GM18907 (cell line): ENCODE measurements at regions not wholly inside any gene's neighbourhood (a gene's known extent, or its start where the extent isn't known, plus 50 kb on each side); places are given as distances from the start of the nearest gene placed in this dataset.

Experiments used
- ATAC-seq: cut with Tn5 transposase; IDR thresholded peaks from one replicate; pipeline ENCODE4 v1.9.1; 2021; ENCODE audit warnings: mild to moderate bottlenecking, moderate library complexity; ENCODE audit not compliant: unreplicated experiment

- ATAC-seq, result no peak
These were observed 730.0 kb upstream of the IGFBP3 start for GRCh38 chr7:46651070-46651469.

DNA sequence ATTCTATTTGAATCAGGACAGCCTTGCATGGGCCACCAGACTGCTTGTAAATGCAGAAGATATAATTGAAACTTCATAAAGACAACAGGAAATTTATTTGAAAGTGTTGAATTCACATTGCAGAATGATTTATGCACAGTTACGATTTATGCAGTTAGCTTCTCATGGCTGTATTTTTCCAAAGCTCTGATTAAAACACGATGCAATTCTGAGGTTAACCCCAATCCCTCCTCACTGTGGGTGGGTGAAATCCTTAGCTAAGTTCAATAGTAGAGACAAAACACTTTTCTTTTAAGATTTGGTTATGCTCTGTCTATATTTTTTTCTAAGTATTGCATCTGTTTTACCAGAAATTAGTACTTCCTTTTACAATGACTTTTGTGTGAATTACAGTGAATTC is 728.8 kb upstream of the IGFBP3 start:
- no peak for ATAC-seq

GRCh38 chr7:46637793-46638735 is 717.0 kb upstream of the IGFBP3 start:
- ATAC-seq, result no peak

- no peak for ATAC-seq
These were observed 715.0 kb upstream of the IGFBP3 start for GRCh38 chr7:46636022-46636421.

- ATAC-seq, result no peak
These were observed 712.7 kb upstream of the IGFBP3 start for GRCh38 chr7:46633630-46634240.

- ATAC-seq, result no peak
These were observed 712.1 kb upstream of the IGFBP3 start for GRCh38 chr7:46633200-46633599.

DNA sequence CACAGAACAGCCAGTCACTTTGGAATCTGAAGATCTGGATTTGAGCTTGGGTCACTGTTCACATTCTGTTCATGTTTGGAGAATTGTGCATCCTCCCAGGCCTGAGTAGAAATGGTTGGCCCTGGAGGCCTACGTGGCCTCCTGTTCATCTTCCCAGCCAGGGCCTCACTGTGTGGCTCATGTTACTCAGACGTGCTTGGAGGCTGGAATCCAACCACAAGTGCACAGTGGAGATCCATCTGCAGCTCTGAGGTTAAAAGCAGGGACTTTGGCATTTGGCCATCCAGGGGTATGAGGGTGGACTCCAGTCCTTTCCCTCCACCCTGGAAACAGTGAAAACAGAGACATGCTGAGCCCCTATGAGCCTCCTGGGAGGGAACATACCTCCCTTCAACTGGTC is 709.0 kb upstream of the IGFBP3 start:
- ATAC-seq, result no peak

GRCh38 chr7:46628389-46628788 is 707.3 kb upstream of the IGFBP3 start:
- no peak for ATAC-seq

DNA sequence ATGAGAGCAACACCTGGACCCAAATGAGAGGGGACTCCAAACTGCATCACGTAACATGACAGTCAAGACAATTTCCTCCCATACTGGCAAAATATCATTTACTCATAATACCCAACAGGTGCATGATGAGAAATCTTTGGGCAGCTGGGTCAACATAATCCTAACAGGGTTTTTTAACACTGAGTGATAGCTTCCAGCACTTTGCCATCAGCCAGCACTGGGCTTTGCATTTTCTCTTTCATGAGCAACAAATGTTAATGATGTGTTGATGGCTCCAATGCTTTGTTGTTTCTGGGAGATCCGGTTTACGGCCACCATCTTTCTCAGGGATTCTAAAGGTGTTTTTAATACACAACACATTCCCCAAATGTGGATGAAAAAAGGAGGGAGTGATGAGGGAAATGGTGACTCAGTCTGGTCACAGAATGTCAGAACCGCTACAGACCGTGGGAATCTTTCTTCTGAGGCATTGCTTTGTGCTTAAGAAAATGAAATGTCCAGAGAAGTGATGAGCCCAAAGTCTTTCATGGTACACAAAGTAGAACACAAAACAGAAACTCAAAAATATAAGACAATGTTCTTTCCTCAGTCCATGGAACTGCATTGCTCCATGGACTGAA is 705.7 kb upstream of the IGFBP3 start:
- no peak for ATAC-seq

DNA sequence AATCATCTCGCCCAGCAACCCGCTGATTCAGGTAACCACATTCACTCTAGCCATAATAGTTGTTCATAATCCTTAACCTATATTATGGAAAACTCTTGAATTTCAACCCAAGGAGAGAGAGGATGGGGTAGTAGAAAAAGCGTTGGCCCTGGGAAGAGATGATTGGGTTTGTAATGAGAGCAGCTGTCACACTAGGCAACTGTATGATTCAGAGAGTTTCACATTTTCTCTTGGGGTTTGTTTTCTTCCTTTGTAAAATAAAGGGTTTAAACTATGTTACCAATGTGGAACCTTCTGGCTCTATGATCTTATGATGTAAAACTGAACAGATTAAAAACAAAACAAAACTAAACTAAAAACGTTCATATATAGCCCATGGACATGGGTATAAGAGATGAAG is 705.2 kb upstream of the IGFBP3 start:
- no peak for ATAC-seq

DNA sequence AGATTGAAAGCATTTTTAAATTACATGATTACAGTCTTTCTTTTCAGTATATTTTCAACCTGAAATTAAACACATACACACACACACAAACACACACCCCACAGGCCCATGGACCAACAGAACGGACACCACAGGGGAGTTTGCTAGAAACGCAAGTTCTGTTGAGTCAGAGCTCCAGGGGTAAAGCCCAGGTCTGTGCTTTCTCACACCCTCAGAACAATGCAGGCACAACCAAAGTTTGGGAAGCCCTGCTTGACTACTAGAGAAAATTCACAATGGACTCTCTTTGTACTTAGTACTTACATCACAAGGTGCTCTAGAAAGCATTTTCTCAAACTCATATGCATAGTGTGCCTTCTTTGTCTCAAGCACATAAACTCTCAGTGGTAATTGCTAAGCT is 704.0 kb upstream of the IGFBP3 start:
- no peak for ATAC-seq

DNA sequence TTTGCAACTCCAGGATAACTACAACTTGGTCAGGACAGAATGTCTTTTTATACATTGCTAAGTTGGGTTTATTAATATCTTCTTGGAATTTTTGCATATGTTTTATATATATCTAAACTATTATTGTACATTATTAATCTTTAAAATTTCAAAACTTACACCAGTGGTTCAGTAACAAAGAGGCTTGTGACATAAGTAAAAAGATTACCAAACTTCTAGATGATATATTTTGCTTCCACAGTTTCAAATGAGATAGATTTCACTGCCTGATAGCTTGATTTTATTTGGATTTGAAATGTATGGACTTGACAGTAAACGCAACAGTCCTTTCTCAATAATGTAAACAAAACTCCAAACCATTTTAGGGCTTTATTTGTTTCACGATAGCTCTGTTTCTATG is 701.2 kb upstream of the IGFBP3 start:
- ATAC-seq, result no peak

- no peak for ATAC-seq
These were observed 698.7 kb upstream of the IGFBP3 start for GRCh38 chr7:46619723-46620310.

DNA sequence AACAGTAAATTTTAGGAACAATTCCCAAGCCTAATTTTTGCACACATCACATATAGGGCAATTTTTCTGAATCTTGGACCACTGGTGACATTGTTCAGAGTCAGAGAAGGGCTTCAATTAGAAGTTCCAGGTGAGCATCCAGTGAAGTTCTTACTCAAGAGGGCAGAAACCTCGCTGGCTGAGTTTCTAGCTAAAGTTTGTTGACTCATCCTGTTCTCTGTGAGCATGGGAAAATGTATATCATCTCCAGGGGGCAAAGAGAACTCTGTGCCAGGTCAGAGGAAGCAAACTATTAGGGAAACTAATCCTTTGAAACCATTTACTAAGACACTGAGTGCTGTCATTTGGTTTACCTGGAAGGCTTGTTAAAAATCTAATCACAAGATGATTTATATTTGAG is 695.6 kb upstream of the IGFBP3 start:
- ATAC-seq, result no peak

DNA sequence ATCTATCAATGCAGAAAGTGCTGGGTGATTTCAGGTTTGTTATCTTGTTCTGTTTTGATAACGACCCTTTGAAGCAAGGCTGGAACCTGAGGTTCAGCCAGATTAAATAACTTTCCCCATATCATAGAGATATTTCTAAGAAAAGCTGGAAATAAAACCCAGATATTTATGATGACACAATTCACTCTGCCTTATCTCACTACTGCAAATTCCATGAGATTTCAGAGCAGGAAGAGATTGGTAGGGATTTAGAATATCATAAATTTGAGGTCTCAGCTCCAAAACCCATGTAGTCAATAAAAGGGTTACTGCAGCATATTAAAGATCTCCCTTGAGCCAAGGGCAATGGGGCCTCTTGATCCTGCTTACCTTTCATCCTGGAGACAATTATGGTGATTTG is 692.5 kb upstream of the IGFBP3 start:
- ATAC-seq, result no peak

DNA sequence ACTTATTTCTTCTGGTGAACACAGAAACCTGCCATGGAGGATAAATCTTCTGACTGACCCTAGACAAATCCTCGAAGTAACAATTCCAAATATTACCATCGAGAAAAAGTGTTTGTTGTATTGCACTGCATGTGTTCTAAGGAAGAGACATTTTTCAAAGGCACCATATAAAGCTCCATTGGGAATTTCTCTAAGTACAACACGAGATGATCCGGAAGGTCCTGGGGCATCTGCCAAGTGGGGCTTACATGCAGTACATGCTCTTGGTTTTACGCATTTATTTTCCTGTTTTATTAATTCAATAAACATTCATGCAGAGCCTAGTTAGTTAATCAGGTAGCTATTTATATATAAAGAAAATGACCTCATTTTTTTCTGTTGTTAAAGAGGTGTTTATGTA is 692.0 kb upstream of the IGFBP3 start:
- ATAC-seq, result no peak

DNA sequence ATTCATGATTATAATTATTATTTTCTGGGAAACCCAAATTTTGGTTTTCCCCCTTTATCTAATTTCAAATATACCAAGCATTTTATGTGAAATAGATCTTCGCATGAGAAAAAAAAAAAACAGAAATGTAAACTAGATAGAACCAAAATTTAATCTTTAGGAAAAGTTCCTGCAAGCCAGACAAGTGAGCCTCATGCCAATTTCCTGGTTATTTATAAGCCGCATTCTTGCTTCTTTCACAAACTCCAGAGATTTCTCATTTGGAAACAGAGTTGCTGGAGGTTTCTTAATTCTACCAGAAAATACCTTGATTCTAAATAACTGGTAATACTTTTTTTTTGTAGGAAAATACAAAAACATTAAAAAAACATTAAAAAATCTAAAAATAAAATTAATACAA is 690.4 kb upstream of the IGFBP3 start:
- ATAC-seq, result no peak

- no peak for ATAC-seq
These were observed 689.7 kb upstream of the IGFBP3 start for GRCh38 chr7:46610746-46611145.

DNA sequence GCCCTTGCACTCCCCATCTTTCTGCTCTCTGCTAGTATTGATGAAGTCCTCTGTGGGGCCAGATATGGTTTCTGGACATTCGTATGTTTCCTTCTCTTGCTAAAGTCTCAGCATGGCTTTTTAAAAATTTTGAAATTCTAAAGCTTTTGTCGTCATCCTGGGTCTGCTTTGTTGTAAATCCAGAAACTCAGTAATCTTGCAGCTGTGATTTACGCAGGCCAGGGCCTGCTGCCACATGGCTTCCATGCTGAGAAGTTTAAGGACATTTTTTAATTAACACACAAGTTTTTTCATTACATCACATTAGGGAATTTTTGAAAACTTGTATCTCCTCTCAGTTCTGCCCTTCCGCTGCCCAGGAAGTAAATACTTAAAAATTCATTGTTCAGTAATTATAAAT is 686.1 kb upstream of the IGFBP3 start:
- no peak for ATAC-seq

DNA sequence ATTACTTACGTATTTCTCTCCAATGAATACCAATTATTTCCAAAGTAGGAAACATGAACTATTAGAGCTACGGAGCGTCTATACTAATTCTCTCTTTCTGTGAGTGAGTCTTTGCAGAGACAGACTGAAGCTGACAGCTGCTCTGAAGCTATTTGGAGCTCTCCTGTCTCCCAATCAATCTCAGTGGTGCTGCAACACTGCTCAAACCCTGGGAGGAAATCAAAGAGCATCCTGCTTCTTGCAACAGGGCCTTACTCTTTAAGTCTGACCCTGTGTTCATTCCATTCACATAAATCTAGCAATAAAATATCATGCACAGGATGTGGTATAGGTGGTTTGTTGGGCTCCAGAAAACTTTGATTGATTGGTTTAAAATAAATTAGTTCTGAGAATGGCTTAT is 685.7 kb upstream of the IGFBP3 start:
- no peak for ATAC-seq

DNA sequence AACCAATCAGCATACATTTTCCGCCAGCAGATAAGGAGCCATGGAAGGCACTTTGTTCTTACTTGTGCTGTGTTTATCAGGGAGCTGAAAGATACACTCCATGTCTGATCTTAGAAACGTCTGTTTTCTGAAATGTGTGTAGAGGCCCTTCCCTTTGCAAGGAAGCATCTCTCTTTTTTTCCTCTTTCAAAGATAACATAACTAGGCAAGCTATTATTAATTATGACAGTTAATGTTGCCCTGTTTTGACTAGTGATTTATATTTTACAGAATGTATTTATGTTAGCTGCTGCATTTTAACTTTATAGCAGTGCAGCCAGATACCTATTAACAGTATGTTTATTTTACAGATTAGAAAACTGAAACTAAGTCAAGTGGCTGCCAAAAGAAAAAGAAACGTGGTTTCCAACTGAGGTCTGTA is 683.2 kb upstream of the IGFBP3 start:
- ATAC-seq, result no peak

DNA sequence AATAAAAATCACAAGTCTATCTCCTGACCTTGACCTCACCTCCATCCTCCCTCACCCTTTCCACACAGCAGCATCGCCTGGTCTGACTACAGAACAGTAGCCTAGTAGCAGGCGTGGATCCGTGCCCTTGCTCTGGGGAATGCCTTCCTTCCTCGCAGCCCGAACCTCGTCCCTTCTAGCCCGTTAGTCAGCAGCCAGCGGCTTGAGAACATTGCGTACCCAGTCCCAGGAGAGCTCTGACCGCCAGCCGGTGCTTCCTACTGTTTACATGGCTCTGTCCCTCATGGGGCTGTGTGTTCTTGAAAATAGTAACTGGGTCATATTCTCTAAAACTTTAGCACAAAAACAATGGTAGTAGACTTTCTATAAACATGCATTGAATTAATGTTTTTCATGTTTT is 682.7 kb upstream of the IGFBP3 start:
- no peak for ATAC-seq
